ENCODE measurements at regions not wholly inside any gene's neighbourhood (a gene's known extent, or its start where the extent isn't known, plus 50 kb on each side); places are given as distances from the start of the nearest gene placed in this dataset.

- TF ChIP-seq SRSF7 (optimal IDR thresholded peaks at IDR 0.05; ENCODE audit: low read depth, low read length) (no peak), PHF20 (IDR thresholded peaks at IDR 0.05; ENCODE audit: partially characterized antibody) (no peak), ZFP36 (IDR thresholded peaks at IDR 0.05; ENCODE audit: low read depth, low read length, partially characterized antibody) (no peak), OTX1 (CRISPR knock-in tag; IDR thresholded peaks at IDR 0.05) (no peak), SMARCC2 (IDR thresholded peaks at IDR 0.05; ENCODE audit: low read depth) (no peak)
- no peak for FAIRE-seq
Measured at GRCh38 chr13:94811753-94812152, 99.4 kb upstream of the SOX21 start.

GRCh38 chr13:94800423-94800822 lies 88.1 kb upstream of the SOX21 start:
- Histone ChIP-seq H3K4me1 (replicated peaks in 1 of 2; ENCODE audit: control insufficient read depth in 2 of 2, insufficient read depth in 2 of 2, low read length in 2 of 2) (no peaks in the 10 kb centered on the region), H3K79me2 (ENCODE audit: control insufficient read depth, insufficient read depth, low read length) (no peaks in the 10 kb centered on the region), H3K4me3 (no peak overlapping the region), H3K9me1 (ENCODE audit: control insufficient read depth, insufficient read depth, low read length) (no peaks in the 10 kb centered on the region), H2AFZ (ENCODE audit: low read depth, low read length) (no peak overlapping the region), H4K20me1 (replicated peaks; ENCODE audit: control insufficient read depth, insufficient read depth, low read length) (no peaks in the 10 kb centered on the region), H3K9me3 (replicated peaks; ENCODE audit: control insufficient read depth, insufficient read depth, low read depth, low read length) (no peaks in the 10 kb centered on the region), H3K36me3 (ENCODE audit: control insufficient read depth, insufficient read depth, low read length) (no peaks in the 10 kb centered on the region), H3K27ac (ENCODE audit: extremely low read depth, low read depth, low read length) (no peak overlapping the region), H3K27me3 (ENCODE audit: control insufficient read depth in 2 of 2, insufficient read depth in 2 of 2, low read length in 2 of 2) (peaks cover 5 to 8% of the 10 kb centered on the region in 2 experiments; a peak in 3 of 5 replicates), H3K4me2 (ENCODE audit: insufficient read depth, low read length) (no peak overlapping the region), H3K9ac (ENCODE audit: insufficient read depth in 1 of 2, low read depth in 2 of 2, low read length in 2 of 2) (no peak overlapping the region)
- no peak for DNase-seq (ENCODE audit: extremely low read depth in 1 of 4, low spot score in 3 of 4)
- in situ Hi-C loops (cut with MboI) (no loop called here), intact Hi-C loops (cut with micrococcal nuclease) (no loop called here)
- ATAC-seq: no peak
- FAIRE-seq: no peak
- no TSS peak for BruUV-seq (replicated peaks)
- POLR2A ChIA-PET: no interaction called here
- CTCF ChIA-PET (ENCODE audit: low intra/inter-chr PET ratio): no interaction called here
- 2% methylated on average over 5 of the region's 5 CpGs for WGBS (ENCODE audit: insufficient coverage, low coverage, missing lambda C conversion rate)
- TF ChIP-seq MTA2 (IDR thresholded peaks at IDR 0.05; ENCODE audit: low read depth): no peak
- no peak for TF ChIP-seq ZBTB9 (CRISPR knock-in tag; IDR thresholded peaks at IDR 0.05)
- no peak for TF ChIP-seq SMARCA4 (IDR thresholded peaks at IDR 0.05)
- TF ChIP-seq MYBL2 (IDR thresholded peaks at IDR 0.05; ENCODE audit: low read depth): no peak
- no peak for TF ChIP-seq MYBL2 (CRISPR knock-in tag; IDR thresholded peaks at IDR 0.05; ENCODE audit: borderline replicate concordance)
- TF ChIP-seq NFE2L1 (tag; IDR thresholded peaks at IDR 0.05; ENCODE audit: borderline replicate concordance, low read depth): no peak
- TF ChIP-seq MAFK (IDR thresholded peaks at IDR 0.05; ENCODE audit: low read length): no peak
- no peak for TF ChIP-seq IRF1 (CRISPR knock-in tag; IDR thresholded peaks at IDR 0.05; ENCODE audit: borderline replicate concordance)
- TF ChIP-seq GABPA (tag; conservative IDR thresholded peaks at IDR 0.05; ENCODE audit: low read depth): no peak
- no peak for TF ChIP-seq ZNF511 (CRISPR knock-in tag; IDR thresholded peaks at IDR 0.05)
- TF ChIP-seq TRIM24 (IDR thresholded peaks at IDR 0.05): no peak

More at GRCh38 chr13:94811753-94812152, 99.4 kb upstream of the SOX21 start:
- H3K9me1 ChIP-seq (ENCODE audit: control insufficient read depth, insufficient read depth, low read length): no peaks in the 10 kb centered on the region
- no peaks in the 10 kb centered on the region for H3K9me3 ChIP-seq (replicated peaks; ENCODE audit: control insufficient read depth, insufficient read depth, low read depth, low read length)
- ChIA-PET CTCF (ENCODE audit: low intra/inter-chr PET ratio) (no interaction called here), POLR2A (no interaction called here)
- in situ Hi-C loops (cut with MboI): no loop called here
- intact Hi-C loops (cut with micrococcal nuclease): no loop called here
- no peak overlapping the region for H3K27ac ChIP-seq (ENCODE audit: extremely low read depth, low read depth, low read length)
- ATAC-seq (no peak), DNase-seq (ENCODE audit: extremely low read depth in 1 of 4, low spot score in 3 of 4) (no peak)
- H3K4me2 ChIP-seq (ENCODE audit: insufficient read depth, low read length): no peak overlapping the region
- no TSS peak for BruUV-seq (replicated peaks)
- no peak overlapping the region for H3K4me3 ChIP-seq
- H3K27me3 ChIP-seq (ENCODE audit: control insufficient read depth in 2 of 2, insufficient read depth in 2 of 2, low read length in 2 of 2): peaks cover 0 to 5% of the 10 kb centered on the region in 2 experiments; a peak in 2 of 5 replicates
- H2AFZ ChIP-seq (ENCODE audit: low read depth, low read length): no peak overlapping the region
- no peaks in the 10 kb centered on the region for H4K20me1 ChIP-seq (replicated peaks; ENCODE audit: control insufficient read depth, insufficient read depth, low read length)
- no peaks in the 10 kb centered on the region for H3K4me1 ChIP-seq (replicated peaks in 1 of 2; ENCODE audit: control insufficient read depth in 2 of 2, insufficient read depth in 2 of 2, low read length in 2 of 2)
- no peak overlapping the region for H3K9ac ChIP-seq (ENCODE audit: insufficient read depth in 1 of 2, low read depth in 2 of 2, low read length in 2 of 2)
- H3K36me3 ChIP-seq (ENCODE audit: control insufficient read depth, insufficient read depth, low read length): no peaks in the 10 kb centered on the region
- no peaks in the 10 kb centered on the region for H3K79me2 ChIP-seq (ENCODE audit: control insufficient read depth, insufficient read depth, low read length)

All from K562 (cell line).